Tibial nerve (tissue), 4 donors: ENCODE measurements at regions not wholly inside any gene's neighbourhood (a gene's known extent, or its start where the extent isn't known, plus 50 kb on each side); places are given as distances from the start of the nearest gene placed in this dataset.

Source experiments
- DNase-seq, 2 donors: peaks; one replicate each; pipeline ENCODE4 v3.0.0-alpha.2; 2019; ENCODE audit warnings: low spot score in 2 of 2
- H3K27ac ChIP-seq, 4 donors: fragments of 200-600 bp; sonication (generic) in 3 of 4; one replicate each; pipeline ENCODE4 v1.5.1; 2017 to 2019; ENCODE audit warnings: mild to moderate bottlenecking in 1 of 4
- H3K27me3 ChIP-seq, 2 donors: fragments of 200-600 bp; sonication (generic) in 1 of 2; one replicate each; pipeline versions ENCODE4 v1.5.1 to v1.6.0; 2017 to 2019
- H3K36me3 ChIP-seq, 3 donors: fragments of 200-600 bp; sonication (generic); one replicate each; pipeline ENCODE4 v1.5.1; 2018 to 2019
- H3K4me1 ChIP-seq, 4 donors: fragments of 200-600 bp; sonication (generic) in 3 of 4; one replicate each; pipeline ENCODE4 v1.5.1; 2017 to 2019
- H3K4me3 ChIP-seq, 4 donors: fragments of 200-600 bp; sonication (generic) in 3 of 4; one replicate each; pipeline ENCODE4 v1.5.1; 2017 to 2019; ENCODE audit warnings: mild to moderate bottlenecking in 1 of 4, moderate library complexity in 1 of 4
- H3K9me3 ChIP-seq, 4 donors: fragments of 200-600 bp; sonication (generic) in 3 of 4; one replicate each; pipeline ENCODE4 v1.5.1; 2017 to 2019
- CTCF ChIP-seq, 5 experiments: fragments of 200-600 bp in 3 of 5; fragments of 450-650 bp in 2 of 5; sonication (generic) in 3 of 5; IDR thresholded peaks; one replicate each; pipeline ENCODE4 v1.5.1; 2016 to 2019; ENCODE audit warnings: antibody characterized with exemption in 5 of 5, mild to moderate bottlenecking in 3 of 5, moderate library complexity in 2 of 5
- EP300 ChIP-seq, 2 donors: sonication (generic); formaldehyde crosslinking; IDR thresholded peaks; one replicate each; pipeline ENCODE4 v1.6.1; 2017; ENCODE audit warnings: antibody characterized with exemption in 2 of 2, mild to moderate bottlenecking in 1 of 2
- POLR2A ChIP-seq, 2 donors: fragments of 450-650 bp; IDR thresholded peaks; one replicate each; pipeline ENCODE4 v1.6.1; 2017; ENCODE audit warnings: antibody characterized with exemption in 2 of 2, mild to moderate bottlenecking in 2 of 2, moderate library complexity in 2 of 2
- WGBS, 2 donors: methylation state at CpG; one replicate each; pipeline ENCODE4 v1.1.5; 2018; 5-methylcytosine and 5-hydroxymethylcytosine counted together

- Histone ChIP-seq H3K4me1 (peaks cover 0 to 66% (median 27%) of the 10 kb centered on the region in 4 donors), H3K36me3 (no peaks in the 10 kb centered on the region), H3K27ac (no peak overlapping the region), H3K9me3 (peaks cover 0 to 8% (median 0%) of the 10 kb centered on the region in 4 donors), H3K27me3 (no peaks in the 10 kb centered on the region), H3K4me3 (no peak overlapping the region)
- TF ChIP-seq CTCF (IDR thresholded peaks at IDR 0.05) (no peak), EP300 (IDR thresholded peaks at IDR 0.05) (no peak), POLR2A (IDR thresholded peaks at IDR 0.05) (no peak)
- DNase-seq = no peak
These were observed 108.4 kb downstream of the METRNL start for GRCh38 chr17:83187782-83188311.

GRCh38 chr17:83189044-83190003, 109.9 kb downstream of the METRNL start:
- WGBS, 2 donors = 45 to 48% methylated on average over 26 of the region's 26 CpGs
- Histone ChIP-seq H3K9me3 (peaks cover 0 to 8% (median 0%) of the 10 kb centered on the region in 4 donors), H3K27ac (peak overlapping the region; percentile 80 to 94 (median 90)), H3K4me1 (peaks cover 0 to 70% (median 28%) of the 10 kb centered on the region in 4 donors), H3K4me3 (no peak overlapping the region), H3K36me3 (no peaks in the 10 kb centered on the region), H3K27me3 (no peaks in the 10 kb centered on the region)
- TF ChIP-seq CTCF (IDR thresholded peaks at IDR 0.05) (no peak), POLR2A (IDR thresholded peaks at IDR 0.05) (no peak), EP300 (IDR thresholded peaks at IDR 0.05) (peak in 1 of 2 donors; percentile 77)
- peak; percentile 53 to 71 for DNase-seq

GRCh38 chr17:83190004-83190385, 110.6 kb downstream of the METRNL start:
- TF ChIP-seq POLR2A (IDR thresholded peaks at IDR 0.05) = no peak
- TF ChIP-seq EP300 (IDR thresholded peaks at IDR 0.05) = no peak
- peak in 1 of 5 experiments; percentile 11 for TF ChIP-seq CTCF (IDR thresholded peaks at IDR 0.05)
- no peaks in the 10 kb centered on the region for H3K36me3 ChIP-seq
- H3K27me3 ChIP-seq = no peaks in the 10 kb centered on the region
- H3K4me3 ChIP-seq = no peak overlapping the region
- DNase-seq = no peak
- 38 to 44% methylated on average over 12 of the region's 12 CpGs for WGBS, 2 donors
- peak overlapping the region; percentile 80 to 94 (median 90) for H3K27ac ChIP-seq
- peaks cover 0 to 8% (median 0%) of the 10 kb centered on the region in 4 donors for H3K9me3 ChIP-seq
- peaks cover 0 to 73% (median 30%) of the 10 kb centered on the region in 4 donors for H3K4me1 ChIP-seq

DNA sequence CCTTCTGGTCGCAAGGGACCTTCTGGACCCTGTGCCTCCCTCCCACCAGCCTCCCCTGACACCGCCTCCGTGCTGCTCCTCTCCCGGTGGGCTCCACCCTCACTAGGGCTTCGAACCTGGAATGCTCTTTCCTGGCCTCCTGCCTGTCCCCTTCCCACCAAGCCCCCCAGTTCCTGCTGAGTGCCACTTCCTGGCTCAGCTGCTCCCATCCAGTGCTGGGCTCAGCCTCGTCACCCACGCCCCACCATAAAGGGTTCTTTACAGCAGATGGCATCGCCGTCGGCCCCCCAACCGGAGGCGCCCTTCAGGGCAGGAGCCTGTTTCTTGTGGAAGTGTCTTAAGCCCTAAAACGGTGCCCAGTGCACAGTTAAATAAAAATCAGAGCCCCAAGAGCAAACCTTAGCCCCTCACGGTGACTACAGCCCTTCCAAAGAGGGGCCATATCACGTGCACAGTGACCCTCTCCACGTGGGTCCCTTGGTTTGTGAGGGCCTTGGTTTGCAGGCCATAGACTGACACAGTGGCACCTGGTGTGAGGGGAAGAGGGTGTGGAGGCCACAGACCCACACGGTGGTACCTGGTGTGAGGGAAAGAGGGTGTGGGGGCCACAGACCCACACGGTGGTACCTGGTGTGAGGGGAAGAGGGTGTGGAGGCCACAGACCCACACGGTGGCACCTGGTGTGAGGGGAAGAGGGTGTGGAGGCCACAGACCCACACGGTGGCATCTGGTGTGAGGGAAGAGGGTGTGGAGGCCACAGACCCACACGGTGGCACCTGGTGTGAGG, 111.4 kb downstream of the METRNL start:
- Histone ChIP-seq H3K36me3 (no peaks in the 10 kb centered on the region), H3K4me3 (no peak overlapping the region), H3K27ac (peak overlapping the region; percentile 80 to 94 (median 90)), H3K4me1 (peaks cover 0 to 78% (median 38%) of the 10 kb centered on the region in 4 donors), H3K9me3 (peaks cover 0 to 8% (median 0%) of the 10 kb centered on the region in 4 donors), H3K27me3 (no peaks in the 10 kb centered on the region)
- WGBS, 2 donors = 84% methylated on average over 21 of the region's 21 CpGs
- DNase-seq = peak in 1 of 2 donors; percentile 1
- TF ChIP-seq POLR2A (IDR thresholded peaks at IDR 0.05) (no peak), EP300 (IDR thresholded peaks at IDR 0.05) (no peak), CTCF (IDR thresholded peaks at IDR 0.05) (no peak)
